Keratinocyte (primary cell): ENCODE measurements at regions not wholly inside any gene's neighbourhood (a gene's known extent, or its start where the extent isn't known, plus 50 kb on each side); places are given as distances from the start of the nearest gene placed in this dataset.

Experiments
- DNase-seq: peaks from one replicate; pipeline ENCODE4 v3.0.0-alpha.2; 2011; ENCODE audit warnings: low read depth, missing footprints, low spot score
- FAIRE-seq: peaks from 2 replicates; lab custom pipeline; 2011; peaks lifted over from hg19 to GRCh38; lab: Jason Lieb, UNC
- H2AFZ ChIP-seq: 2 replicates; pipeline ENCODE4 v1.6.0; 2012; ENCODE audit warnings: low read length, control low read depth, inconsistent platforms; ENCODE audit not compliant: control insufficient read depth
- H3K27ac ChIP-seq: 2 replicates; pipeline ENCODE4 v1.5.1; 2011; ENCODE audit warnings: low read length; ENCODE audit not compliant: control insufficient read depth, insufficient read depth
- H3K27me3 ChIP-seq: 3 replicates; pipeline ENCODE4 v1.6.0; 2011; ENCODE audit warnings: low read length; ENCODE audit not compliant: control insufficient read depth, insufficient read depth; ENCODE audit errors: extremely low read depth
- H3K36me3 ChIP-seq, 2 experiments: 2 replicates in 1 of 2; 3 replicates in 1 of 2; pipeline ENCODE4 v1.5.1; 2011; ENCODE audit warnings: low read length in 2 of 2, mild to moderate bottlenecking in 1 of 2; ENCODE audit not compliant: control insufficient read depth in 2 of 2, insufficient read depth in 2 of 2; ENCODE audit errors: extremely low read depth in 1 of 2
- H3K4me1 ChIP-seq: 3 replicates; pipeline ENCODE4 v1.5.1; 2011; ENCODE audit warnings: low read length; ENCODE audit not compliant: control insufficient read depth, insufficient read depth; ENCODE audit errors: extremely low read depth
- H3K4me2 ChIP-seq: 3 replicates; pipeline ENCODE4 v1.6.0; 2011; ENCODE audit warnings: low read depth, low read length; ENCODE audit not compliant: control insufficient read depth, insufficient read depth; ENCODE audit errors: extremely low read depth
- H3K4me3 ChIP-seq, 3 experiments: fragments of 200-600 bp in 1 of 3; sonication (generic) in 1 of 3; 2 replicates in 2 of 3; 3 replicates in 1 of 3; pipeline ENCODE4 v1.5.1; 2011 to 2016; ENCODE audit warnings: low read length in 3 of 3, mild to moderate bottlenecking in 3 of 3, control low read depth in 2 of 3, inconsistent platforms in 1 of 3, low read depth in 1 of 3, mixed read lengths in 1 of 3, mixed run types in 1 of 3, moderate library complexity in 1 of 3; ENCODE audit not compliant: control insufficient read depth in 2 of 3, insufficient read depth in 2 of 3; ENCODE audit errors: extremely low read depth in 1 of 3
- H3K79me2 ChIP-seq: 2 replicates; pipeline ENCODE4 v1.6.0; 2012; ENCODE audit warnings: low read length; ENCODE audit not compliant: control insufficient read depth, insufficient read depth
- H3K9ac ChIP-seq: 3 replicates; pipeline ENCODE4 v1.6.0; 2011; ENCODE audit warnings: low read length; ENCODE audit not compliant: control insufficient read depth, insufficient read depth; ENCODE audit errors: extremely low read depth
- H3K9me1 ChIP-seq: 3 replicates; pipeline ENCODE4 v1.6.0; 2011; ENCODE audit warnings: low read length; ENCODE audit not compliant: control insufficient read depth, insufficient read depth; ENCODE audit errors: extremely low read depth
- H3K9me3 ChIP-seq: 2 replicates; pipeline ENCODE4 v1.5.1; 2012; ENCODE audit warnings: low read depth, low read length; ENCODE audit not compliant: control insufficient read depth
- H4K20me1 ChIP-seq: 3 replicates; pipeline ENCODE4 v1.6.0; 2011; ENCODE audit warnings: low read length; ENCODE audit not compliant: control insufficient read depth, insufficient read depth; ENCODE audit errors: extremely low read depth
- EZH2 ChIP-seq: IDR thresholded peaks from one replicate; pipeline ENCODE4 v1.6.1; 2012; ENCODE audit warnings: inconsistent platforms, mild to moderate bottlenecking, low read length, moderate library complexity
- dilution Hi-C: fragments of 300-500 bp; cut with MboI; formaldehyde crosslinking; loops from one replicate; pipeline ENCODE4 v1.7.0; 2020; ENCODE audit warnings: low sequenced_read_pairs; ENCODE audit not compliant: extremely low pct_ligation_motif_present
- TF ChIP-seq, protein P1 (sequence below), 3 experiments: IDR thresholded peaks in 1 of 3; conservative IDR thresholded peaks in 1 of 3; optimal IDR thresholded peaks in 1 of 3; 2 replicates in 2 of 3; 3 replicates in 1 of 3; pipeline versions ENCODE3 to v1.5.1; 2011; ENCODE audit warnings: low read length in 3 of 3, mild to moderate bottlenecking in 3 of 3, moderate library complexity in 2 of 3, control low read depth in 1 of 3, inconsistent platforms in 1 of 3; ENCODE audit not compliant: insufficient read depth in 2 of 3; ENCODE audit errors: extremely low read depth in 1 of 3

DNA sequence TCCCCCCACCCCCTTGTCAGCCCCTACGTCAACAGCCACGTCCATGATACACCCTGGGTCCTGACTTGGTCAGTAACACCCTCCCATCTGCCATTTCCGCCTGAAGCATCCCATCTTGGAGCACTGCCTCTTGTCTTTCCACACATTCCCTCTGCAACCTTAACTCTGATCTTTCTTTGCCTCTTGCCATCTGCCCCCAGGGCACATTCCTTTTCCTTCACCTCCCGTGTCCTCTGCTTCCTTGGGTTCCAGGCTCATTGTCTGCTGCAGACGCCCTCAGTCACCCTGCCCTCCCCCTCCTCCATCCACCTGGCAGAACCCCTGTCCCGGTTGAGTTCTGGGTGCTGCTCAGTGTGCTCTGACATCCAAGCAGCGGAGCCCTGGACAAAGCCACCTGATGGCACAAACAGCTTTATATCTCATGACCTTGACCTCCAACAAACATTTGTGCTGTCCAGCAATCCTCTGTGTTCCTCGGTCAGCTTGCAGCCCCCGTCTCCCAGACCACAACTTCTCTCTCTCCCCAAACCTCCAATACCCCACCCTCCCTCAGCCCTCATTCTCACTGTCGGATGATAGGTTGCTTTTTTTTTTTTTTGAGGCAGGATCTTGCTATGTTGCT, 97.7 kb upstream of the IER5L start:
- TF ChIP-seq, protein P1, sequence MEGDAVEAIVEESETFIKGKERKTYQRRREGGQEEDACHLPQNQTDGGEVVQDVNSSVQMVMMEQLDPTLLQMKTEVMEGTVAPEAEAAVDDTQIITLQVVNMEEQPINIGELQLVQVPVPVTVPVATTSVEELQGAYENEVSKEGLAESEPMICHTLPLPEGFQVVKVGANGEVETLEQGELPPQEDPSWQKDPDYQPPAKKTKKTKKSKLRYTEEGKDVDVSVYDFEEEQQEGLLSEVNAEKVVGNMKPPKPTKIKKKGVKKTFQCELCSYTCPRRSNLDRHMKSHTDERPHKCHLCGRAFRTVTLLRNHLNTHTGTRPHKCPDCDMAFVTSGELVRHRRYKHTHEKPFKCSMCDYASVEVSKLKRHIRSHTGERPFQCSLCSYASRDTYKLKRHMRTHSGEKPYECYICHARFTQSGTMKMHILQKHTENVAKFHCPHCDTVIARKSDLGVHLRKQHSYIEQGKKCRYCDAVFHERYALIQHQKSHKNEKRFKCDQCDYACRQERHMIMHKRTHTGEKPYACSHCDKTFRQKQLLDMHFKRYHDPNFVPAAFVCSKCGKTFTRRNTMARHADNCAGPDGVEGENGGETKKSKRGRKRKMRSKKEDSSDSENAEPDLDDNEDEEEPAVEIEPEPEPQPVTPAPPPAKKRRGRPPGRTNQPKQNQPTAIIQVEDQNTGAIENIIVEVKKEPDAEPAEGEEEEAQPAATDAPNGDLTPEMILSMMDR (optimal IDR thresholded peaks at IDR 0.05 in 1 of 3, IDR thresholded peaks at IDR 0.05 in 1 of 3, conservative IDR thresholded peaks at IDR 0.05 in 1 of 3; ENCODE audit: extremely low read depth in 1 of 3, insufficient read depth in 2 of 3, low read length in 3 of 3): no peak
- no peak for TF ChIP-seq EZH2
- H3K27me3 ChIP-seq: no peaks in the 10 kb centered on the region
- H3K4me2 ChIP-seq: no peak overlapping the region
- no peaks in the 10 kb centered on the region for H3K36me3 ChIP-seq
- no peak overlapping the region for H3K27ac ChIP-seq
- peaks cover 30% of the 10 kb centered on the region for H3K4me1 ChIP-seq
- H3K9me3 ChIP-seq: no peaks in the 10 kb centered on the region
- H3K9me1 ChIP-seq: no peaks in the 10 kb centered on the region
- H3K4me3 ChIP-seq: no peak overlapping the region
- H3K9ac ChIP-seq: no peak overlapping the region
- FAIRE-seq (peak; percentile 93), DNase-seq (no peak)
- H4K20me1 ChIP-seq: no peaks in the 10 kb centered on the region
- H2AFZ ChIP-seq: no peak overlapping the region
- dilution Hi-C loops: no loop called here
- H3K79me2 ChIP-seq: no peaks in the 10 kb centered on the region

DNA sequence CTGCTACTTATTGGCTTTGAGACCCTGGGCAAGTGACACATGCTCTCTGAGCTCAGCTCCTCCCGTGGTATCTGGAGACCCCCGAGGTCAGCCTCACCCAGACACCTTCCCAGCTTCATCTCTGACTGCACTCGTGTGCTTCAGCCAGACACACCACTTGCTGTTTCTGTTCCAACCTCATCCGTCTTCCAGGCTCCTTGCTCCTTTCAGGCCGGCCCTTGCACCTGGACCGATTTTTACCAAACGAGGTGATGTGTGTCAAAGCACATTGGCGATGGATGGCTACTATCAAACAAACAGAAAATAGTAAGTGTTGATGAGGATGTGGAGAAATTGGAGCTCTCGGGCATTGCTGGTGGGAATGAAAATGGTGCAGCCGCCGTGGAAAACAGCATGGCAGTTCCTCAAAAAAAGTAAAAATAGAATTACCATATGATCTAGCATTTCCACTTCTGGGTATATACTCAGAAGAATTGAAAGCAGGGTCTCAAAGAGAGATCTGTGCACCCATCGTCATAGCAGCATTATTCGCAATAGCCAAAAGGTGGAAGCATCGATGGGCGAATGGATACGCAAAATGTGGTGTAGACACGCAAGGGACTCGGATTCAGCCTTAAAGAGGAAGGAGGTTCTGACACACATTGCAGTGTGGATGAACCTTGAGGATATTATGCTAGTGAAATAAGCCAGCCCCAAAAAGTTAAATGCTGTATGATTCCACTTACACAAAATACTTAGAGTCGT, 96.1 kb upstream of the IER5L start:
- no peak overlapping the region for H3K4me3 ChIP-seq
- no peaks in the 10 kb centered on the region for H3K36me3 ChIP-seq
- H3K27me3 ChIP-seq: no peaks in the 10 kb centered on the region
- FAIRE-seq: no peak
- H3K4me2 ChIP-seq: no peak overlapping the region
- TF ChIP-seq EZH2: no peak
- TF ChIP-seq, protein P1 (optimal IDR thresholded peaks at IDR 0.05 in 1 of 3, IDR thresholded peaks at IDR 0.05 in 1 of 3, conservative IDR thresholded peaks at IDR 0.05 in 1 of 3; ENCODE audit: extremely low read depth in 1 of 3, insufficient read depth in 2 of 3, low read length in 3 of 3): no peak
- no peak overlapping the region for H2AFZ ChIP-seq
- no peak overlapping the region for H3K9ac ChIP-seq
- dilution Hi-C loops: no loop called here
- H3K4me1 ChIP-seq: peaks cover 30% of the 10 kb centered on the region
- no peaks in the 10 kb centered on the region for H4K20me1 ChIP-seq
- no peak overlapping the region for H3K27ac ChIP-seq
- DNase-seq: no peak
- no peaks in the 10 kb centered on the region for H3K9me3 ChIP-seq
- H3K9me1 ChIP-seq: no peaks in the 10 kb centered on the region
- no peaks in the 10 kb centered on the region for H3K79me2 ChIP-seq
